Stimulated activated CD8-positive, alpha-beta memory T cell treated with anti-CD3 and anti-CD28 coated beads, Interleukin-7, amount 100 ng/mL, for 24 hours (primary cell): ENCODE measurements at regions not wholly inside any gene's neighbourhood (a gene's known extent, or its start where the extent isn't known, plus 50 kb on each side); places are given as distances from the start of the nearest gene placed in this dataset.
"Not testable (repeated sequence)": the region's sequence is repeated elsewhere in the genome, so short reads cannot be mapped to it uniquely, and the experiment has no call there.

Experiments
- DNase-seq: peaks from one replicate; pipeline ENCODE4 v3.0.0-alpha.2; 2020; ENCODE audit warnings: low read depth

DNA sequence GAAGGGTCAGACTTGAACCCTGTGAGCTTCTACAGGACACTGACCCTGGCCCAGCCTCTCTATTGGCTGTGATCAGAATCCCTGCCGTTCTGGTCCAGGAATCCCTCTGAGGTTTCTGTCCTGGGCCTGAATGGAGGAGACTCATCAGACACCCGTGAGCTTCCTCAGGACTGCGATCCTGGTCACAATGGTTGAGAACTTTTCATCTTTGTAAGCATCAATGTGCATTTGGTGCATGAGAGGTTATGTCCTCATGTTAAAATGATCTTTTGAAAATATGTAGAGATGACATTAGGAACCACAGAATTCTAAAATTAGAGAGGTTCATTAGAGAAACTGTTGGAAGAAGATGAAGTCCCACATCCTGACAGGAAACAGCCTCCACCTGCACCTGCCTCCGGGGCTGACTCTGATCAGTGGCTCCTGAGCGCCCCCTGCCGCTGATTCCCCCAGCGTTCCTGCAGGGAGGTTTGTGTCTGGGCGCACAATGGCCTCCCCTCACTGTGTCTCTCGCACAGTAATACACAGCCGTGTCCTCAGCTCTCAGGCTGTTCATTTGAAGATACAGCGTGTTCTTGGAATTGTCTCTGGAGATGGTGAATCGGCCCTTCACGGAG is 1148.2 kb downstream of the TMEM121 start:
- DNase-seq = peak; percentile 14

DNA sequence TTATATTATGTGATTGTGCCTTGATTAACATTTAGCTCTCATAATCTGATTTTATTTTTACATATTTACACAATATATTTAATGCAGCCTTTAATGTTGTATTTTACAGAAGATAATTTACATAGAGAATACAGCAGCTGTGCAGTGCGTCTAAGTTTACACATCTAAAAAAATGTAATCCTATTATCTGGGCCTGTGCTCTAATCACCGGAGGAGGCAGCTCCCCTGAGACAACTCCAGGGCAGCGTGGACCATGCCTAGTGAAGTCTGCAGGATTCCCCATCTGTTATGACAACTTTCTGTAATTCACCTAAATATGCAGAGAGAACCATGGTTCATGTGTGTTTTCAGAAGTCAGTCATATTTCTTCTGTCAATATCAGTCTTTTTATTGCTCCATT is 1149.3 kb downstream of the TMEM121 start:
- not testable (repeated sequence) for DNase-seq

DNA sequence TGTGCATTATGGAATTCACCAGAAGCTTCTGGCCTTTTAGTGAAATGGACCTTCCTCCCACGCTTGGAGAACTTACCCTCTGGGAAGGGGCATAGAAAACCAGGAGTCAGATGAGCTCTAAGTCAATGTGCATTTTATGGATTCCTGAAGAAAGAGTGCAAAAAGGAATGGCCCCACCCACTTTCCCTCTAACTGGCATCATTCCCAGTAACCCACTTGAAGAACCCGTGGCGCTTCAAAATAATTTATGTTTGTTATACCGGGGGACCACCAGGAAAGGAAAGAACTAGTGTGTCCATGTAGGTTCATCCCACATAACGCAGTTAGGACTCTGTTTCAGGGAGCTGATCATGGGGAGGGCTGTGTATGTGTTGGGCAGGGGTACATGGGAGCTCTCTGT is 1153.4 kb downstream of the TMEM121 start:
- no peak for DNase-seq

DNA sequence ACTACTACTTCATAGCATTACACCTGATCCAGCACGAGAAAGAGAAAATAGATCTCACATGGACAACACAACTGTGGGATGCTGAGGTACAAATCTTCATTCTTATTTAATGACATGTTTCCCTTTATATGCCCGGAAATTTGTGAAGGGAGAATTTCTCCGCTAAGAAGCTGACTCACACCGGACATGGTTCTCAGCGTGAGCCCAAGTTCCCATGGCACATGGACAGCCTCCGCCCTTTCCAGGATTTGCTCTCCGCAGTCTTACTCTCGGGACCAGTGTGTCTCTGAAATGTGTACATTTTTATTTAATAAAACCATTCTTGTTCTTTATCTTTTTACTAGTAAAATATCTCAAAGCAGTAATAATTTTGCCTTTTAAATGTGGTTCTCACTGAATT is 1154.8 kb downstream of the TMEM121 start:
- DNase-seq = no peak

DNA sequence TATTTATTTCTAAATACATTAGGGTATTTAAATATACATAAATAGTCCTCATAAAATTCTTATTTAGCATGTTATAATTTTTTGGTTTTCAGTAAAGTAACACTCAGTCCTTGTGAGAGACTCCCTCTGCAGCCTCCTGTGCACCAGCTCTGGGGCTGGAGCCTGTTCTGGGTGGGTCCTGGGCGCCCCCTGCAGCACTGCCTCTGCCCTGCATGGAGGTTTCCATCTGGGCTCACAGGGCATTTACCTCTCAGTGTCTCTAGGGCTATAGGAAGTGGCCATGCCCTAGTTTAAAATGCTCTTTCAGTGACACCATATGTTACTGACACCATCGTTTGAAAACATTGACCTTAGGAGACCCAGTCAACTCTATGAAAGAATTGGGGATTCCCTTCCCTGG is 1155.2 kb downstream of the TMEM121 start:
- DNase-seq = no peak

DNA sequence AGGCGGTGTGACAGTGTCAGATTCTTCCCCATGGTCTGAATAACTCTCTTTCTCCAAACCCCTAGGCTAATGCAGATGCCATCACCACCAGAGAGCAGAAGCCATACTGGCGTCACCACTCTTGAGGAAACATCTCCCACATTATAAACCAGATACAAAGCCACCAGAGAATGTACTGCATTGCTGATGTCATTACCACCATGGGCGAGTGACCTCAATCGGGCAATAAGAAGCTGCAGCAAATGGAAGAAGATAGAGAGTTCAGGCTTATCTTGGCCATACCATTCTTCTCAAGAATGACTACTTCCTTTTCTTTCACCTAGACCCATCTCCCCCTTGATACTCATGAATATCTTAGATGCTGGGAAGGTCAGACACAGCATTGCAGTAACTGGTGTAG is 1157.2 kb downstream of the TMEM121 start:
- DNase-seq = no peak

DNA sequence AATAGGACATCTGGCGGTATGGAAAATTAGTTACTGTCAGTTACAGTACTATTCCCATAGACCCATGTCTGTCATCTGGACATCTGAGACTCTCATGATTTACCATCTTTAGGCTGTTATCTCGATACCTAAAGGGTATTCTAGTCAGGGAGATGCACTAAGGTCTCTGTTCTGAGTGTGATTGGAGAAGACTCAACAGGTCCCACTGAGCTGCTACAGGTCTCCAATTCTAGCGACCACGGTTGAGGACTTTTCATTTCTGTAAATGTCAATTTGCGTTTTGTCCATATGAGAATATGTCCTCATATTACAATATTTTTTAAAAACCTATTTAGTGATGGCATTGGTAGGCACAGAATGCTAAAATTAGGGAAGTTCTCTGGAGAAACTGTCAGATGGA is 1160.2 kb downstream of the TMEM121 start:
- no peak for DNase-seq

DNA sequence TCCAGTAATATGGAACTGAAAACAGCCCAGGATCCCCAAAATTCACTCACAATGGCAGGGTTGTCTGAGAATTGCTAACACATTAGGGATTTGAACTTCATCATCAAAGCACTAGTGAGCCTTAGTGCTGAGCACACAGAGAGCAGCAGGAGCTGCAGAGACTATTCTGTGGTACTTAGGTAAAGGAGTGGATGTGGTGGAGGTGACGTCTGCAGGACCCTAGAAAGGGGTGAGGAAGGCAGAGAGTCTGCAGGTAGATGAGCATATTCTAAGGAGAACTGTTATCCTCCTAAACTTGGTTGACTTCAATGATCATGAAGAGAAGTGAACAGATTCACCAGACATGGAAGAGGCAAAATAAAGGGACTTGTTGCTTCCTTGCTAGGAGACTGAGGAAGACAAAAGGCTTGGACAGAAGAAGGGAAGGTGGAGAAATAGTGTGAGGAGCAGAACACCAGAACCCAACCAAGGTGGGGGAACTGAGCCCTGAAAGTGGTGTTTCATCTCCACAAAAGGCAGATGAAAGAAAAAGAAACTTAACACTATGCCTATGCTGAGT is 1164.0 kb downstream of the TMEM121 start:
- no peak for DNase-seq

DNA sequence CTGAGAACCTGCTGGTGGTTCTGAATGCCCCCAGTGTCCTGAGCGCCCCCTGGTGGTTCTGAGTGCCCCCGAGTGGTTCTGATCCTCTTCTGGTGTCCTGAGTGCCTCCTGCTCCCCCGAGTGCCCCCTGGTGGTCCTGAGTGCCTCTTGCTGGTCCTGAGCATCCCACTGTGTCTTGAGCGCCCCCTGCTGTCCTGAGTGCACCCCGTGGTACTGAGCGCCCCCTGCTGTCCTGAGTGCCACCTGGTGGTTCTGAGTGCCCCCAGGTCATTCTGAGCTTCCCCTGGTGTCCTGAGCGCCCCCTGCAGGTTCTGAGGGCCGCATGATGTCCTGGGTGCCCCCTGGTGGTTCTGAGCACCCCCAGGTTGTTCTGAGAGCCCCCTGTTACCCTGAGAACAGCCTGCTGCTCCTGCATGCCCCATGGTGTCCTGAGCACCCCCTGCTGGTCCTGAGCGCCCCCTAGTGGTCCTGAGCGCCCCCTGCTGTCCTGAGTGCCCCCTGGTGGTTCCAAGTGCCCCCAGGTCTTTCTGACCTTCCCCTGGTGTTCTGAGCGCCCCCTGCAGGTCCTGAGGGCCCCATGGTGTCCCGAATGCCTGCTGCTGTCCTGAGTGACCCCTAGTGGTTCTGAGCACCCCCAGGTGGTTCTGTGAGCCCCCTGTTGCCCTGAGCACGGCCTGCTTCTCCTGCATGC is 1165.4 kb downstream of the TMEM121 start:
- peak; percentile 53 for DNase-seq

DNA sequence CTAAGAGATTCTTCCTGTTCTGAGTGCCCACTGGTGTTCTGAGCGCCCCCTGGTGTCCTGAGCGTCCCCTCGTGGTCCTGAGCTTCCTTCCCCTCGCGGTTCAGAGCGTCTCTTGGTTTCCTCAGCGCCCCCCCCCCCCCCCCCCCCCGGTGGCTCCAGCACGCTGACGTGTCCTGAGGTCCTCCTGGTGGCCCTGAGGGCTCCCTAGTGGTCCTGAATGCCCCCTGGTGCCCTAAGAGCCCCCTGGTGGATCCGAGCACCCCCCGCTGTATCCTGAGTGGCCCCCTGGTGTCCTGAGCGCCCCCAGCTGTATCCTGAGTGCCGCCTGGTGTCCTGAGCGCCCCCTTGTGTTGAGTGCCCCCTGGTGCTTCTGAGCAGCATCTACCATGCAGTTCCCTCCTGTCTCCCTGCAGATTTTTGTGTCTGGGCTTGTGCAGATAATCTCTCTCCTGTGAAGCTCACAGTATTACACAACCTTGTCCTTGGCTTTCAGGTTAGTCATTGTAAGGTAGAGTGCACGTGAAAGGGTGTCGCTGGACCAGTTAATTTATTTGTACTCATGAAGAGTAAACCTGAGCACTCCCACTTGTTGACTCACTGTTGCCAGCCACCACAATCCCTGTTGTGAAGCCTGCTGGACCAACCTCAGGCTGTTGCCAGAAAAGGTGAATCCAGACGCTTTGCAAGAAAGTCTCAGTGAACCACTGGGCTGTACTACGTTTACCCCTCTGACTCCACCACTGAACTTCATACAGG is 1168.4 kb downstream of the TMEM121 start:
- DNase-seq = peak; percentile 48

DNA sequence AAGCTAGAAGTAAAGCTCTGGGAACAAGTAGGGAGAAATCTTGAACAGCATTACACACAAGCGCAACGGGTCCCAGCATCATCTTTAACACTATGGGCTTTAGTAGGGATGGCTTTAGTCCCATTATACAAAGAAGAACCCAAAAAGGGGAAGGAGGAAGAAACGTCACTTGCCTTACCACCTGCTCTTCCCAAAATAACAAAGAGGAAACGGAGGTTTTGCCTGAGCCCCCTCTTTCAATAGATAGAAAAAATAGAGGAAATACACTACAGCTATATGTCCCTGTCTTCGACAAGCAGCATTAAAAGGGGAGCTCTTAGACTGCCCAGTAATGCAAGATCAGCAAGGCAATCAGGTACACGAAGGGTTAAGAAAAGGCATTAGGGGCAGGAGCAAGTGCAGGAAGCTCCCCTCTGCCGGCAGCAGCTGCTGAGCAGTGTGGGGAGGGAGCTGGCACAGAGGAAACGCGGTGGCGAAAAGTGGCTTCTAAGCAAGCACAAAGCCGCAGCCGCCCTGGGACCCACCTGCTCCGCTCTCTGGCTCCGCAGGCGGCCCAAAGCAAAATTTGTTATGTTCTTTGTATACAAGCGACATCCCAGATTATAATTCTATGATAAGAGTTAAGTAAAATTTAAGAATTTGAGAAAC is 1172.4 kb downstream of the TMEM121 start:
- not testable (repeated sequence) for DNase-seq

DNA sequence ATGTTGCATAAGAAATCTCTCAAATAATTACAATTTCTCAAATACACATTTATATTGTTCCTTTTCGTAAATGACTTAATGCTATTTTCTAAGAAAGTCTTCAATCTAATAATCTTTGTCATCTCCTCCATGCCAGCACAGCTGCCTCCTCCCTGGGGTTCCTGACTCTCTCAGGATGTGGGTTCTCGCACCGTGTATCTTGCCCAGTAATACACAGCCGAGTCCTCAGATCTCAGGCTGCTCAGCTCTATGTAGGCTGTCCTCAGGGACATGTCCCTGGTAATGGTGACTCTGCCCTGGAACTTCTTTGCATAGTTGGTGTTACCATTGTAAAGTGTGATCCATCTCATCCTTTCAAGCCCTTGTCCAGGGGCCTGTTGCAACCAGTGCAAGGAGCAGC is 1177.3 kb downstream of the TMEM121 start:
- not testable (repeated sequence) for DNase-seq

DNA sequence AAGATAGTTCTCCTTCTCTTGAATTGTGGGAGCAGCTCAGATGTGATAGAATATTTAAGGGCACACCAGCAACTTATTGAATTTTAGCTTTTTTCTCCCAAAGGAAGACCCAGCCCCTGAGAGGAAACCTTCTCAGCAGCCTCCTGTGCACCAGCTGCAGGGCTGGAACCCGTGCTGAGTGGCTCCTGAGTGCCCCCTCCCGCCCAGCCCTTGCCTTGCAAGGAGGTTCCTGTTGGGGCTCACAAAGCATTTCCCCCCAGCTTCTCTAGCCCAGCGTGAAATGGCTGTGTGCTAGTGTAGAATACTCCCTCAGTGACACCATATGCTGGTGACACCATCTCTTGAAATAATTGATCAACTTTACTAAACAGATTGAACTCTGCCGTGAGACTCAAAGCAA is 1180.1 kb downstream of the TMEM121 start:
- not testable (repeated sequence) for DNase-seq

DNA sequence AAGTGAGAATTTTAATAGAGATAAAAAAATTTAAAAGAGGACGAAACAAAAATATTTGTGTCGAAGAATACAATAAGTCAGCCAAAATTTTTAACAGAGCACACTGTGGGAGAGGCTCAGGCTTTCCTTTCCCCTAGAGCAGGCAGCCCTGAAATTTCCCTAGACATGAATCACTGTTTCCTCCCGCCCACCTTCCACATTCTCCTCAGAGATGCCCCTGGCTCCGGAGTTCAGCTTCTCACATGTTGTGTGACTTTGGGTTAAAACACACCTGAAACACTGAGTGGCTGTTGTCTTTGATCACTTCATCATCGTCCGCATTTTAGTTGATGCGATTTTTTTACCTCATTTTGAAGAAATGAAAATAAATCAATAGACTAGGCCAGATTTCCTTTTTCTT is 1183.8 kb downstream of the TMEM121 start:
- not testable (repeated sequence) for DNase-seq

DNA sequence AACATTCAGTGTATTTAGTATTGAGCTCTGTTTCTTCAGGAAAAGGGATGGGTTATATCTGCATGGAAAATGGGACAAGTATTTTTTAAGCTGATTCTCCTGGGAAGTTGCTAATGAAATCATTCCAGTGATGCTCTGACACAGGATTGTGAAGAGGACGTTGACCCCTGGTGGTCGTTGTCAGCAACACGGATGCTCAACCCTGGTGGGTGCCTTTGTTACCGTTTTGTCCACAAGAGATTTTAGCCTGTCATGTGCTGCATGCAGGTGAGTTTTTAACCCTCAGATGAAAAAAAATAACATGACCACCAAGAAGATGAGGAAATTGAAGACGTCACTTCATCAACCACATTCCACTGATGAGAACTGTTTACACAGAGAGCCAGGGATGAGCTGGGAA is 1186.1 kb downstream of the TMEM121 start:
- DNase-seq = not testable (repeated sequence)

DNA sequence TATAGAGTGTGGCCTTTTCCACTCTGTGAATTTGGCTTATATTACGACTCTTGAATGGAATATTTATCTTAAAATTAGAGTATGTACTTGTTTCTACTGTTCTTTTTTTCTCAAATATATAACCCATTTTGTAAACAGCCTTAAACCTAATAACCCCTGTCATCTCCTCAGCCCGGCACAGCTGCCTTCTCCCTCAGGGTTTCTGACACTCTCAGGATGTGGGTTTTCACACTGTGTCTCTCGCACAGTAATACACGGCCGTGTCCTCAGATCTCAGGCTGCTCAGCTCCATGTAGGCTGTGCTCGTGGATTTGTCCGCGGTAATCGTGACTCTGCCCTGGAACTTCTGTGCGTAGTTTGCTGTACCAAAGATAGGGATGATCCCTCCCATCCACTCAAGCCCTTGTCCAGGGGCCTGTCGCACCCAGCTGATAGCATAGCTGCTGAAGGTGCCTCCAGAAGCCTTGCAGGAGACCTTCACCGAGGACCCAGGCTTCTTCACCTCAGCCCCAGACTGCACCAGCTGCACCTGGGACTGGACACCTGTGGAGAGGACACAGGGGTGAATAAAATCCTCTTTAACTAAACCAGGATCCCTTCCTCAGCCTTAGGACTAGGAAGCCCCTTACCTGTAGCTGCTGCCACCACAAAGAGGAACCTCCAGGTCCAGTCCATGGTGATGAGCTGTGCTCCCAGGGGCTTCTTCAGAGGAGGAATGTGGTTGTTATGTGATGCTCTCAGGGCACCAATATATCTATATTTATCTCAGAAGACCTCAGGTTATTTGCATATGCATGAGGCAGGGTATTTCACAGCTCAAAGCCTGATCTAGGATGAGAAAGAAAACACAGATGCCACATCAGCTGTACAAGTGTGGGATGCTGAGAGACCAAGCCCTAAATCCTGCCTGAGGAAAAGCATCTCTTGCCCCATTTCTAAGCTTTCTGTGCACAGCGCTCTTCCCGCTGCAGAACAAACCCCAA is 1188.4 kb downstream of the TMEM121 start:
- not testable (repeated sequence) for DNase-seq

DNA sequence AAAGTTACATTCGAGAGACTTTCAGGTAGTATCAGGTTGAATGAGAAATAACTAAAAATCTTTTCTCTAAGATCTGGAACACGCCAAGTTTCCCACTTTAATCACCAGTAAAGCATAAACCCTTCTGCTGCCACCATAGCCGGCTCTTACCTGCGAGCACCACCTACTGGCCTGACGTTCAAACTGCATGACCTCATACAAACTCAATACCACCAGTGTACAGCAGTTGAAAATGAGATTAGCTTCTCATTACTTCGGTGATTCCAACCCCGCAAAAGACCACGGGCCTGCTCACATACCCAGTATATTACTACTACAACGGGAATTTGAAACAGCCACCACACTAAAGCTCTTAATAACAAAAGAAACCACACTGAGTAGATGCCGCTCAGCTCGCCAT is 1191.2 kb downstream of the TMEM121 start:
- not testable (repeated sequence) for DNase-seq

DNA sequence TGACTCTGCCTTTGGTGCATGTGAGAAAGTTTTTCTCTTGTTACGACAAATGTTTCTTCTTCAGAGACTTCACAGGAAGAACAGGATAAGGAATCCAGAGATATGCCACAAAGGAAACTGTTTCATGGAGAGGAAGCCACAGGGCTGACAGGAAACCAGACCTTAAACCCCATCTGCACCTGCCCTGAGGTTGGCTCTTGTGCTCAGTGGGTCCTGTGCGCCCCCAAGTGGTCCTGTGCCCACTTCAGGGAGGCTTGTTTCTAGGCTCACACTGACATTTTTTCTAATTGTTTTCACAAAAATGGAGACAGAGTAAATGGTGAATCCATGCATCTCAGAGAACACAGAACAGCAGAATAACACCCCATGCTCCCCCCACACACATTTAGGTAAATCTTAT is 1193.5 kb downstream of the TMEM121 start:
- DNase-seq = not testable (repeated sequence)

DNA sequence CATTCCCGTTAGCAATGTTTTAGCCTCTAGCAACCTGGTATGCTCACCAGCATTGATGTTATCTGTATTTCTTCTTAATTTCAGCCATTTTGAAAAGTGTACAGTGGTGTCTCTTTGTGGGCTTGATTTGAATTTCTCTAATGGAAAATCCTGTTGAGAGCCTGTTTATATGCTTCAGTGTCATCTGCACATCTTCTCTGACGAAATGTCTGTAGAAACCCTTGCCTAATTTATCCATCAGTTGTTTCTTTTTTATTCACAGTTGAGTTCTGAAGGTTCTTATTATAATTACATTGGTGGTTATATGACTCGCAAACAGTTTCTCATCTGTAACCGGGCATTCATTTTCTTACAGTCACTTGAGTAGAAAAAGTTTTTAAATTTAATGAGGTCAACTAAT is 1195.5 kb downstream of the TMEM121 start:
- DNase-seq = not testable (repeated sequence)

DNA sequence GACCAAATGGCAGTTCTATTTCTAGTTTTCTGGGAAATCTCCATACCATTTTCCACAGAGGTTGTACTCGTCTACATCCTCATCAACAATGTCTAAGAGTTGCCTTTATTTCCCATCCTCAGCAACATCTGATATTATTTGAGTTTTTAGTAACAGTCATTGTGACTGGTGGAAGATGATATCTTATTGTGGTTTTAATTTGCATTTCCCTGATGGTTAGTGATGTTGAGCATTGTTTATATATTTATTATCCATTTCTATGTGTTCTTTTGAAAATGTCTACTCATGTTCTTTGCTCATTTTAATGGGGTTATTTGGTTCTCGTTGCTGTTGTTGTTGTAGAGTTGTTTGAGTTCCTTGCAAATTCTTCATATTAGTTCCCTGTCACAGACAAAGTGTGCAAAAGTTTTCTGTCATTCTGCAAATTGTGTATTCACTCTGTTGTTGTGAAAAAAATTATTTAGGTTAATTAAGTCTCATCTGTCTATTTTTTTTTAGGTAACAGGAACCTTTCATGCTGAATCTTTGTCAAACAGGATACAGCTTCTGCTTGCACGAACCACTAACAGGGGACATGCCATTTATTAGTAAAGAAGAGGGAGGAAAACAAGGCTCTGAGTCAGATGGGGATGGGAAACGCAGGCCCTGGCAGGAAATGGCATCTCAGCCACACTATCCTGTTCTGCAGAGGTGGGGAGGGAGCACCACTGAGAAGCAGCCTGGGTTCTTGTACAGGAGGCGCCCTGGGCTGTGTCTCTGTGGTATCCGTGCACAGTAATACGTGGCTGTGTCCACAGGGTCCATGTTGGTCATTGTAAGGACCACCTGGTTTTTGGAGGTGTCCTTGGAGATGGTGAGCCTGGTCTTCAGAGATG is 1196.7 kb downstream of the TMEM121 start:
- not testable (repeated sequence) for DNase-seq
